ENCODE measurements at regions not wholly inside any gene's neighbourhood (a gene's known extent, or its start where the extent isn't known, plus 50 kb on each side); places are given as distances from the start of the nearest gene placed in this dataset.

- Mint-ChIP-seq H3K27me3 (ENCODE audit: low read depth) (peaks cover 4% of the 10 kb centered on the region), H3K9me3 (peaks cover 12% of the 10 kb centered on the region), H3K4me3 (no peak overlapping the region), H3K27ac (no peak overlapping the region), H3K4me1 (peaks cover 15% of the 10 kb centered on the region), H3K36me3 (ENCODE audit: low read depth) (no peaks in the 10 kb centered on the region)
- TF ChIP-seq CTCF (IDR thresholded peaks at IDR 0.05; ENCODE audit: unreplicated experiment in 3 of 3), result no peak
These were observed 142.0 kb downstream of the LRIG2 start for GRCh38 chr1:113215015-113215414.

GRCh38 chr1:113216664-113217063 lies 143.7 kb downstream of the LRIG2 start:
- Mint-ChIP-seq H3K4me3 (no peak overlapping the region), H3K27me3 (ENCODE audit: low read depth) (no peaks in the 10 kb centered on the region), H3K27ac (peak overlapping the region in 2 of 3 experiments; percentile 78 to 86), H3K9me3 (peaks cover 12% of the 10 kb centered on the region), H3K36me3 (ENCODE audit: low read depth) (no peaks in the 10 kb centered on the region), H3K4me1 (peaks cover 20% of the 10 kb centered on the region)
- TF ChIP-seq CTCF (IDR thresholded peaks at IDR 0.05; ENCODE audit: unreplicated experiment in 3 of 3), result no peak

GRCh38 chr1:113217447-113218208 lies 144.6 kb downstream of the LRIG2 start:
- Mint-ChIP-seq H3K4me3 (no peak overlapping the region), H3K9me3 (peaks cover 12% of the 10 kb centered on the region), H3K27me3 (ENCODE audit: low read depth) (no peaks in the 10 kb centered on the region), H3K27ac (peak overlapping the region; percentile 78 to 86 (median 84)), H3K4me1 (peaks cover 20% of the 10 kb centered on the region), H3K36me3 (ENCODE audit: low read depth) (no peaks in the 10 kb centered on the region)
- no peak for TF ChIP-seq CTCF (IDR thresholded peaks at IDR 0.05; ENCODE audit: unreplicated experiment in 3 of 3)

- no peaks in the 10 kb centered on the region for H3K27me3 Mint-ChIP-seq (ENCODE audit: low read depth)
- TF ChIP-seq CTCF (IDR thresholded peaks at IDR 0.05; ENCODE audit: unreplicated experiment in 3 of 3), result no peak
- peaks cover 7% of the 10 kb centered on the region for H3K9me3 Mint-ChIP-seq
- H3K4me1 Mint-ChIP-seq, result peaks cover 20% of the 10 kb centered on the region
- H3K36me3 Mint-ChIP-seq (ENCODE audit: low read depth), result no peaks in the 10 kb centered on the region
- H3K27ac Mint-ChIP-seq, result peak overlapping the region in 1 of 3 experiments; percentile 78
- no peak overlapping the region for H3K4me3 Mint-ChIP-seq
These were observed 146.4 kb downstream of the LRIG2 start for GRCh38 chr1:113219377-113219776.

GRCh38 chr1:113219828-113220227 lies 146.8 kb downstream of the LRIG2 start:
- TF ChIP-seq CTCF (IDR thresholded peaks at IDR 0.05; ENCODE audit: unreplicated experiment in 3 of 3), result no peak
- H3K27ac Mint-ChIP-seq, result peak overlapping the region in 1 of 3 experiments; percentile 32
- peaks cover 20% of the 10 kb centered on the region for H3K4me1 Mint-ChIP-seq
- H3K27me3 Mint-ChIP-seq (ENCODE audit: low read depth), result no peaks in the 10 kb centered on the region
- H3K4me3 Mint-ChIP-seq, result no peak overlapping the region
- H3K9me3 Mint-ChIP-seq, result peaks cover 7% of the 10 kb centered on the region
- no peaks in the 10 kb centered on the region for H3K36me3 Mint-ChIP-seq (ENCODE audit: low read depth)

- TF ChIP-seq CTCF (IDR thresholded peaks at IDR 0.05; ENCODE audit: unreplicated experiment in 3 of 3), result no peak
- Mint-ChIP-seq H3K4me1 (peaks cover 7% of the 10 kb centered on the region), H3K27me3 (ENCODE audit: low read depth) (no peaks in the 10 kb centered on the region), H3K27ac (no peak overlapping the region), H3K36me3 (ENCODE audit: low read depth) (no peaks in the 10 kb centered on the region), H3K9me3 (no peaks in the 10 kb centered on the region), H3K4me3 (no peak overlapping the region)
These were observed 150.0 kb downstream of the LRIG2 start for GRCh38 chr1:113223040-113223439.

Measured in nephron (organoid).